ENCODE measurements at regions not wholly inside any gene's neighbourhood (a gene's known extent, or its start where the extent isn't known, plus 50 kb on each side); places are given as distances from the start of the nearest gene placed in this dataset.

DNA sequence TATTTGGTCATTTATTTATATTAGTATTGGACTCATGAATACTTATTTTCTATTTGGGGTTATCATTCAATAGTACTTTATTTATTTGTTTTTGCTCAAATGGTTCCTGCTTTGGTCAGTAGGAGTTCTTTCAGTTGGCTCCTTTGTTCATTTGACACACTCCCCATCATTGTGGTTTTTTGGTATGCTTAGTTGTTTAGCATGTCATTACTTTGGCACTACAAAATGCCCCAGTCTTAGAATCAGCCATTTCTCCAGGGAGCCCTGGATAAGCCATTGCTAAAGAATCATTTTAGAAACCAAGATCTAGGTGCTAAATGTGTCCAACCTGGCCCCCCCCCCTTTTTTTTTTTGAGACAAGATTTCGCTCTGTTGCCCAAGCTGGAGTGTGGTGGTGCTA is 61.7 kb upstream of the MRPS6 start:
- no peak for DNase-seq (ENCODE audit: low spot score)
- Histone ChIP-seq H3K4me1 (ENCODE audit: insufficient read depth, poor library complexity, severe bottlenecking) (no peaks in the 10 kb centered on the region), H3K36me3 (ENCODE audit: low read depth) (no peaks in the 10 kb centered on the region), H3K4me3 (ENCODE audit: severe bottlenecking) (no peak overlapping the region), H3K27me3 (ENCODE audit: insufficient read depth, poor library complexity, severe bottlenecking) (no peaks in the 10 kb centered on the region), H3K9me3 (ENCODE audit: severe bottlenecking) (peaks cover 2% of the 10 kb centered on the region), H3K27ac (ENCODE audit: poor library complexity, severe bottlenecking) (no peak overlapping the region)
- TF ChIP-seq, protein P1, sequence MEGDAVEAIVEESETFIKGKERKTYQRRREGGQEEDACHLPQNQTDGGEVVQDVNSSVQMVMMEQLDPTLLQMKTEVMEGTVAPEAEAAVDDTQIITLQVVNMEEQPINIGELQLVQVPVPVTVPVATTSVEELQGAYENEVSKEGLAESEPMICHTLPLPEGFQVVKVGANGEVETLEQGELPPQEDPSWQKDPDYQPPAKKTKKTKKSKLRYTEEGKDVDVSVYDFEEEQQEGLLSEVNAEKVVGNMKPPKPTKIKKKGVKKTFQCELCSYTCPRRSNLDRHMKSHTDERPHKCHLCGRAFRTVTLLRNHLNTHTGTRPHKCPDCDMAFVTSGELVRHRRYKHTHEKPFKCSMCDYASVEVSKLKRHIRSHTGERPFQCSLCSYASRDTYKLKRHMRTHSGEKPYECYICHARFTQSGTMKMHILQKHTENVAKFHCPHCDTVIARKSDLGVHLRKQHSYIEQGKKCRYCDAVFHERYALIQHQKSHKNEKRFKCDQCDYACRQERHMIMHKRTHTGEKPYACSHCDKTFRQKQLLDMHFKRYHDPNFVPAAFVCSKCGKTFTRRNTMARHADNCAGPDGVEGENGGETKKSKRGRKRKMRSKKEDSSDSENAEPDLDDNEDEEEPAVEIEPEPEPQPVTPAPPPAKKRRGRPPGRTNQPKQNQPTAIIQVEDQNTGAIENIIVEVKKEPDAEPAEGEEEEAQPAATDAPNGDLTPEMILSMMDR (IDR thresholded peaks at IDR 0.05; ENCODE audit: poor library complexity, severe bottlenecking), result no peak
- no peak for ATAC-seq (ENCODE audit: low read depth)

GRCh38 chr21:34009193-34009592 is 64.2 kb upstream of the MRPS6 start:
- Histone ChIP-seq H3K36me3 (ENCODE audit: low read depth) (no peaks in the 10 kb centered on the region), H3K4me1 (ENCODE audit: insufficient read depth, poor library complexity, severe bottlenecking) (no peaks in the 10 kb centered on the region), H3K27me3 (ENCODE audit: insufficient read depth, poor library complexity, severe bottlenecking) (no peaks in the 10 kb centered on the region), H3K27ac (ENCODE audit: poor library complexity, severe bottlenecking) (no peak overlapping the region), H3K9me3 (ENCODE audit: severe bottlenecking) (peaks cover 2% of the 10 kb centered on the region), H3K4me3 (ENCODE audit: severe bottlenecking) (no peak overlapping the region)
- TF ChIP-seq, protein P1 (IDR thresholded peaks at IDR 0.05; ENCODE audit: poor library complexity, severe bottlenecking), result no peak
- no peak for DNase-seq (ENCODE audit: low spot score)
- ATAC-seq (ENCODE audit: low read depth), result no peak

- H3K9me3 ChIP-seq (ENCODE audit: severe bottlenecking), result peaks cover 2% of the 10 kb centered on the region
Measured at GRCh38 chr21:34008618-34009017, 64.8 kb upstream of the MRPS6 start.

GRCh38 chr21:34006611-34007168 is 66.7 kb upstream of the MRPS6 start:
- TF ChIP-seq, protein P1 (IDR thresholded peaks at IDR 0.05; ENCODE audit: poor library complexity, severe bottlenecking), result no peak

More at GRCh38 chr21:34008618-34009017, 64.8 kb upstream of the MRPS6 start:
- Histone ChIP-seq H3K27ac (ENCODE audit: poor library complexity, severe bottlenecking) (no peak overlapping the region), H3K4me1 (ENCODE audit: insufficient read depth, poor library complexity, severe bottlenecking) (no peaks in the 10 kb centered on the region), H3K4me3 (ENCODE audit: severe bottlenecking) (no peak overlapping the region), H3K27me3 (ENCODE audit: insufficient read depth, poor library complexity, severe bottlenecking) (no peaks in the 10 kb centered on the region), H3K36me3 (ENCODE audit: low read depth) (no peaks in the 10 kb centered on the region)
- ATAC-seq (ENCODE audit: low read depth), result no peak
- TF ChIP-seq, protein P1 (IDR thresholded peaks at IDR 0.05; ENCODE audit: poor library complexity, severe bottlenecking), result no peak
- no peak for DNase-seq (ENCODE audit: low spot score)

GRCh38 chr21:34004974-34005373 is 68.4 kb upstream of the MRPS6 start:
- TF ChIP-seq, protein P1 (IDR thresholded peaks at IDR 0.05; ENCODE audit: poor library complexity, severe bottlenecking), result no peak
- Histone ChIP-seq H3K4me3 (ENCODE audit: severe bottlenecking) (no peak overlapping the region), H3K27ac (ENCODE audit: poor library complexity, severe bottlenecking) (no peak overlapping the region), H3K36me3 (ENCODE audit: low read depth) (no peaks in the 10 kb centered on the region), H3K4me1 (ENCODE audit: insufficient read depth, poor library complexity, severe bottlenecking) (no peaks in the 10 kb centered on the region), H3K27me3 (ENCODE audit: insufficient read depth, poor library complexity, severe bottlenecking) (no peaks in the 10 kb centered on the region), H3K9me3 (ENCODE audit: severe bottlenecking) (no peaks in the 10 kb centered on the region)
- ATAC-seq (ENCODE audit: low read depth), result no peak
- no peak for DNase-seq (ENCODE audit: low spot score)

More at GRCh38 chr21:34006611-34007168, 66.7 kb upstream of the MRPS6 start:
- H3K27me3 ChIP-seq (ENCODE audit: insufficient read depth, poor library complexity, severe bottlenecking), result no peaks in the 10 kb centered on the region
- no peaks in the 10 kb centered on the region for H3K36me3 ChIP-seq (ENCODE audit: low read depth)
- ATAC-seq (ENCODE audit: low read depth) (no peak), DNase-seq (ENCODE audit: low spot score) (no peak)
- no peaks in the 10 kb centered on the region for H3K4me1 ChIP-seq (ENCODE audit: insufficient read depth, poor library complexity, severe bottlenecking)
- peaks cover 2% of the 10 kb centered on the region for H3K9me3 ChIP-seq (ENCODE audit: severe bottlenecking)
- H3K27ac ChIP-seq (ENCODE audit: poor library complexity, severe bottlenecking), result no peak overlapping the region
- no peak overlapping the region for H3K4me3 ChIP-seq (ENCODE audit: severe bottlenecking)
